Uterus (tissue), 3 donors: ENCODE measurements at regions not wholly inside any gene's neighbourhood (a gene's known extent, or its start where the extent isn't known, plus 50 kb on each side); places are given as distances from the start of the nearest gene placed in this dataset.
A peak's percentile ranks its signal among the peaks of the same experiment; 100 is the strongest.

Experiments
- DNase-seq, 2 donors: peaks; one replicate each; pipeline ENCODE4 v3.0.0-alpha.2; 2019 to 2020
- H3K27ac ChIP-seq, 2 donors: fragments of 200-600 bp; sonication (generic); 1 replicate in 1 of 2; 2 replicates in 1 of 2; pipeline ENCODE4 v1.5.1; 2016 to 2018
- H3K27me3 ChIP-seq, 2 donors: fragments of 200-600 bp; sonication (generic); one replicate each; pipeline ENCODE4 v1.5.1; 2018 to 2019; ENCODE audit warnings: control low read depth in 1 of 2
- H3K36me3 ChIP-seq, 2 donors: fragments of 200-600 bp; sonication (generic); one replicate each; pipeline ENCODE4 v1.5.1; 2019; ENCODE audit warnings: control low read depth in 1 of 2
- H3K4me1 ChIP-seq, 2 donors: fragments of 200-600 bp; sonication (generic); one replicate each; pipeline ENCODE4 v1.5.1; 2018 to 2019; ENCODE audit warnings: control low read depth in 1 of 2
- H3K4me3 ChIP-seq, 2 donors: fragments of 200-600 bp; sonication (generic); 1 replicate in 1 of 2; 2 replicates in 1 of 2; pipeline ENCODE4 v1.5.1; 2018 to 2019; ENCODE audit warnings: mild to moderate bottlenecking in 1 of 2
- H3K9me3 ChIP-seq, 2 donors: fragments of 200-600 bp; sonication (generic); one replicate each; pipeline ENCODE4 v1.5.1; 2019; ENCODE audit warnings: control low read depth in 1 of 2
- CTCF ChIP-seq, 4 experiments: fragments of 200-600 bp in 2 of 4; fragments of 450-650 bp in 2 of 4; sonication (generic) in 2 of 4; IDR thresholded peaks; one replicate each; pipeline ENCODE4 v1.5.1; 2016 to 2019; ENCODE audit warnings: antibody characterized with exemption in 4 of 4, mild to moderate bottlenecking in 2 of 4, moderate library complexity in 1 of 4
- POLR2A ChIP-seq, 2 donors: fragments of 450-650 bp; IDR thresholded peaks; one replicate each; pipeline ENCODE4 v1.6.1; 2016; ENCODE audit warnings: antibody characterized with exemption in 2 of 2, mild to moderate bottlenecking in 1 of 2, moderate library complexity in 1 of 2
- intact Hi-C: fragments of 100-400 bp; cut with DNase I; formaldehyde crosslinking; loops from one replicate; pipeline ENCODE4 v1.15.1; 2023; ENCODE audit warnings: low total_unique reads
- donor health status: DM: yes; HTN: yes; CAD: no.

- H3K9me3 ChIP-seq, result no peaks in the 10 kb centered on the region
- no peak overlapping the region for H3K4me3 ChIP-seq
- H3K4me1 ChIP-seq, result no peaks in the 10 kb centered on the region
- no peak for DNase-seq
- no peaks in the 10 kb centered on the region for H3K36me3 ChIP-seq
- intact Hi-C loops, result no loop called here
- no peak for TF ChIP-seq POLR2A (IDR thresholded peaks at IDR 0.05)
- H3K27me3 ChIP-seq, result no peaks in the 10 kb centered on the region
- peak overlapping the region in 1 of 2 donors; percentile 39 for H3K27ac ChIP-seq
Measured at GRCh38 chr12:98438656-98439230, 76.6 kb upstream of the TMPO start.

DNA sequence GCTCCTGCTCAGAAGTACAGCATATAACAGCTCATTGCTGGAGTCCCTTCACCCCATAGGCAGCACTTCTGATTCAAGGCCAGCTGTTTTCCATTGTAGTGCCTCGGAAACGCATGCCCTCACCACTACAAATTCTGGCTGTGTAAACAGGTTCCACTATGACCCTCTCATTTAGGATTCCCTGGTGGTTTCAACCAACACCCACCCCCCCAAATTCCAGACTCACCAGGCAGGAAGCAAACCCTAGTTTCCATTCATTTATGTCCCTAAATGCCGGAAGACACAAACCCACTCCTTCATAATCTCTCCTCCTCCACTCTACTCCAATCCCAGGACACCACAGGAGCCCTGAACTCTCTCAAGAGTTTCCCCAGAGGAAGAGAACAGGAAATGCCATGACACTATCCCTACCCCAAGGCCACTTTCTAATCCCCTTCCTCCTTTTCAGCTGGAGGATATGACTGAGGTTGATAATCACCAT, 75.9 kb upstream of the TMPO start:
- H3K9me3 ChIP-seq, result no peaks in the 10 kb centered on the region
- H3K4me3 ChIP-seq, result no peak overlapping the region
- TF ChIP-seq POLR2A (IDR thresholded peaks at IDR 0.05) (no peak), CTCF (IDR thresholded peaks at IDR 0.05) (no peak)
- DNase-seq, result no peak
- no peaks in the 10 kb centered on the region for H3K36me3 ChIP-seq
- intact Hi-C loops, result no loop called here
- no peaks in the 10 kb centered on the region for H3K27me3 ChIP-seq
- H3K4me1 ChIP-seq, result no peaks in the 10 kb centered on the region
- peak overlapping the region; percentile 39 to 76 for H3K27ac ChIP-seq

GRCh38 chr12:98439981-98440581, 75.3 kb upstream of the TMPO start:
- Histone ChIP-seq H3K36me3 (no peaks in the 10 kb centered on the region), H3K4me1 (no peaks in the 10 kb centered on the region), H3K4me3 (no peak overlapping the region), H3K9me3 (no peaks in the 10 kb centered on the region), H3K27ac (peak overlapping the region; percentile 39 to 76), H3K27me3 (no peaks in the 10 kb centered on the region)
- TF ChIP-seq CTCF (IDR thresholded peaks at IDR 0.05) (peak in 1 of 4 experiments; percentile 9), POLR2A (IDR thresholded peaks at IDR 0.05) (no peak)
- DNase-seq, result peak; percentile 66 to 80
- intact Hi-C loops, result no loop called here

- TF ChIP-seq POLR2A (IDR thresholded peaks at IDR 0.05) (no peak), CTCF (IDR thresholded peaks at IDR 0.05) (no peak)
- Histone ChIP-seq H3K9me3 (no peaks in the 10 kb centered on the region), H3K27ac (no peak overlapping the region)
Measured at GRCh38 chr12:98446060-98446459, 69.3 kb upstream of the TMPO start.

GRCh38 chr12:98446682-98447081, 68.7 kb upstream of the TMPO start:
- intact Hi-C loops, result no loop called here
- no peaks in the 10 kb centered on the region for H3K27me3 ChIP-seq
- no peaks in the 10 kb centered on the region for H3K4me1 ChIP-seq
- H3K4me3 ChIP-seq, result no peak overlapping the region
- TF ChIP-seq POLR2A (IDR thresholded peaks at IDR 0.05) (no peak), CTCF (IDR thresholded peaks at IDR 0.05) (no peak)
- no peak for DNase-seq
- no peaks in the 10 kb centered on the region for H3K9me3 ChIP-seq
- no peak overlapping the region for H3K27ac ChIP-seq
- H3K36me3 ChIP-seq, result no peaks in the 10 kb centered on the region

More at GRCh38 chr12:98446060-98446459, 69.3 kb upstream of the TMPO start:
- Histone ChIP-seq H3K4me3 (no peak overlapping the region), H3K36me3 (no peaks in the 10 kb centered on the region), H3K27me3 (no peaks in the 10 kb centered on the region), H3K4me1 (no peaks in the 10 kb centered on the region)
- no peak for DNase-seq
- intact Hi-C loops, result no loop called here
